ENCODE measurements at regions not wholly inside any gene's neighbourhood (a gene's known extent, or its start where the extent isn't known, plus 50 kb on each side); places are given as distances from the start of the nearest gene placed in this dataset.

DNA sequence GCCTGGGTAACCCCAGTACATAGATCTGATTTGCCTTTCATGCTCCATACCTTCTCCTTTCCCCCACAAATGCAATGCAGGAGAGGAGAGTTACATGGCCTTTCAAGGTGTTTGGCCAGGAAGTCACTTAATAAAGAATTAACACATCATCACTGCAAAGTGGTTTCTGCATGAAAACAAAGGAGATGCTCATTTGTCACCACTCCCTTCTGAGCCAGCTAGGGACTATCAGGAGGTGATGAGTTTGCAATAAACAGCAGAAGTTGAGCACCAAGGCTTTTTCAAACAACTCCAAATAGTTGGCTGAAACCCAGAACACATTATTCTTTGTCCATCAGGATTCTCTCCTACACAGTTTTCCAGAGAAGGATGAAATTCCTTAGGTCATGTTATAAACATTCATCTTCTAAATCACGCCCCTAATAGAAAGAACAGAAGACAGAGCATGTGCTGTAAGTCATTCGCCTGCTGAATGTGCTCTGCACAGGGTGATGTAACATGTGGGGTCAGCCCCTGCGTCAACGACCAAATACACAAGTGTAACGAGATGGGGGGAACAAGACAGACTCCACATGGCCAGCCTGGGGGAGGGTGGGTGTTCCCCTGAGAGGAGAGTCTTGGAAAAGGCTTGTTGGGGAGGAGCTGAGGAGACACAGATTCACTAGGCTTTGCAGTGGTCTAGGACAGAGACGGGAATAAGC lies 87.3 kb upstream of the RMDN2 start:
- ChIA-PET POLR2A (no interaction called here), CTCF (interaction anchor here (0.9 to 12.5 kb wide), 4 partner anchors 9 to 423 kb away, joined by 3 to 197 read pairs (median 46); no protein-coding TSS in a partner anchor)
- no peak for DNase-seq (ENCODE audit: extremely low spot score)
- TF ChIP-seq, protein P1, sequence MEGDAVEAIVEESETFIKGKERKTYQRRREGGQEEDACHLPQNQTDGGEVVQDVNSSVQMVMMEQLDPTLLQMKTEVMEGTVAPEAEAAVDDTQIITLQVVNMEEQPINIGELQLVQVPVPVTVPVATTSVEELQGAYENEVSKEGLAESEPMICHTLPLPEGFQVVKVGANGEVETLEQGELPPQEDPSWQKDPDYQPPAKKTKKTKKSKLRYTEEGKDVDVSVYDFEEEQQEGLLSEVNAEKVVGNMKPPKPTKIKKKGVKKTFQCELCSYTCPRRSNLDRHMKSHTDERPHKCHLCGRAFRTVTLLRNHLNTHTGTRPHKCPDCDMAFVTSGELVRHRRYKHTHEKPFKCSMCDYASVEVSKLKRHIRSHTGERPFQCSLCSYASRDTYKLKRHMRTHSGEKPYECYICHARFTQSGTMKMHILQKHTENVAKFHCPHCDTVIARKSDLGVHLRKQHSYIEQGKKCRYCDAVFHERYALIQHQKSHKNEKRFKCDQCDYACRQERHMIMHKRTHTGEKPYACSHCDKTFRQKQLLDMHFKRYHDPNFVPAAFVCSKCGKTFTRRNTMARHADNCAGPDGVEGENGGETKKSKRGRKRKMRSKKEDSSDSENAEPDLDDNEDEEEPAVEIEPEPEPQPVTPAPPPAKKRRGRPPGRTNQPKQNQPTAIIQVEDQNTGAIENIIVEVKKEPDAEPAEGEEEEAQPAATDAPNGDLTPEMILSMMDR (IDR thresholded peaks at IDR 0.05; ENCODE audit: control extremely low read depth, extremely low read depth, low read depth, missing control alignments): no peak

DNA sequence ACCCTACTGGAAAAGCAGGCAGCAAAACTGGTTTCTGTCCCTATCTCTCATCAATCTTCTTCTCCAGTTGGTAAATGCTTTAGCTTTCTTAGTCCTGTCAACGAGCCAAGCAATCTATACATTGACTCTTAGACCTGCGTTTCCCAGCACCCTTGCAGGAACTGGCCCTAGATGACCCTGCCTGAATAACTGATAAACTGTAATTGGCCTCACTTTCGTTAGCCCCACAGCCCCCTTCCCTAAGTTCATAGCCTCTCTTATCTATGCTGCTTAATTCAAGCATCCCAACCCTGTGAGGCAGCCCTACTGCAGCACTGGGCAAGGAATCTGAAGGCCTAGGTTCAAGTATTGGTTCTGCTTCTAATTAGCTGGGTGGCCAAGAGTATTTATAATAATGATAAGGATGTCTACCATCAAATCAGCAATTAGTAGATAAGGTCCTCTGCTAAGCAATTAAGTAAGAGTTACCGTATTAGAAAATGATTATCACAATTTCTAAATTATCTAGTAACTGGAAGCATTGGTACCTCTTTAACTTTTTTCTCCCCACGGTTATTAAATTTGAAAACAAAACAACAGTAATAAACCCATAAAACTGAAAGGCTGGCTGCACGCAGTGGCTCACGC lies 86.4 kb upstream of the RMDN2 start:
- ChIA-PET POLR2A (no interaction called here), CTCF (interaction anchor here (0.9 to 8.4 kb wide), 3 partner anchors 10 to 424 kb away, joined by 3 to 86 read pairs (median 6); no protein-coding TSS in a partner anchor)
- no peak for DNase-seq (ENCODE audit: extremely low spot score)
- TF ChIP-seq, protein P1 (IDR thresholded peaks at IDR 0.05; ENCODE audit: control extremely low read depth, extremely low read depth, low read depth, missing control alignments): no peak

DNA sequence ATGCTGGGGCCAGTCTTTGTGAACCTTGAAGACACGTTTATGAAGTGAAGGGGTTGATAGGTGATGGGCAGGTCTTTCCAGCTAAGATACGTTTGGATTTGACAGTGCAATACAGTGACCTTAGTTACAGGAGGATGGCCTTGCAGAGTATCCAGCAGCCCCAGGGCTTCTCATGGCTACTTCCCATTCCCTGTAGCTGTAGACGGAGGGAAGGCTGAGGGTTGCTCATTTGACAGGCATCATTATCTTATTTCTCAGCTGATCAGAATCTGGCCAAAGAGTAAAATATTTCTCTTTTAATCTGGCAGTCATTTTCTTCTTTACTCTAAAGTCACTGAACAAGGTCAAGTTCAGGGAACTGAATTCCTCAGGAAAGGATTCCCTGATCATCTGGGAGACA lies 85.1 kb upstream of the RMDN2 start:
- DNase-seq (ENCODE audit: extremely low spot score): no peak
- TF ChIP-seq, protein P1 (IDR thresholded peaks at IDR 0.05; ENCODE audit: control extremely low read depth, extremely low read depth, low read depth, missing control alignments): no peak
- CTCF ChIA-PET: interaction anchor here (0.7 to 1.4 kb wide), 7 partner anchors 8 to 444 kb away, joined by 3 to 6 read pairs (median 4); no protein-coding TSS in a partner anchor
- POLR2A ChIA-PET: no interaction called here

DNA sequence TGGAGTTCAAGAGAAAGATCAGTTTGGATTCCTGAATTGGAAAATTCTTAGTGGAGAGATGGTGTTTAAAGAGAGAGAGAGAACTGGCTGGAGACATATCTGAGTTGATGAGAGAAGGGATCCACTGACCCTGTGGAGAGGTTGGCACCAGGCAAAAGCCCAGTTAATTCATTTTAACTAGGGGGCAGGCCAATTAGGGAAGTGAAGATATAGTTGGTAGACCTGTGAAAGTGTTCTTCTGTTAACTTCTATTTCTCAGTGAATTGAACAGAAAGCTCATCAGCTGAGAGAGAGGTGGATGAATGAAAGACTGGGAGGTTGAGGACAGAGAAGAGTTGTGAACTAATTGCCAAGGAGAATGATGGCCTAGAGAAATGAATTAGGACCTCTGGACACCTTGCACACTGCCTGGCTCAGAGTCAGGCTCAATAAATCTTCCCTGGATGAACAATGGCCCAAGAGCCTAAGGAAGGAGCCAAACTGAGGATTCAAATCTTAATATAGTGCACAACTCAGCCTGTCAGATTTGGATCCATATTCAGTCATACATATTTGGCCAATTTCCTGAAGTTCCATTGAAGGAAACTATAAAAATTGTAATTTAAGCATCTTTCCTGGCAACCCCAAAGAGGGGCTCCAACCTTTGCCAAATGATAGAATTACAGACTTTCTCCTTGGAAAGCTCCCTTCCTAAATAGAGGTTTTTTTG lies 82.2 kb upstream of the RMDN2 start:
- no peak for DNase-seq (ENCODE audit: extremely low spot score)
- CTCF ChIA-PET: interaction anchor here (1.2 to 2.9 kb wide), 3 partner anchors 9 to 428 kb away, joined by 3 to 13 read pairs (median 3); no protein-coding TSS in a partner anchor
- POLR2A ChIA-PET: no interaction called here
- TF ChIP-seq, protein P1 (IDR thresholded peaks at IDR 0.05; ENCODE audit: control extremely low read depth, extremely low read depth, low read depth, missing control alignments): no peak

DNA sequence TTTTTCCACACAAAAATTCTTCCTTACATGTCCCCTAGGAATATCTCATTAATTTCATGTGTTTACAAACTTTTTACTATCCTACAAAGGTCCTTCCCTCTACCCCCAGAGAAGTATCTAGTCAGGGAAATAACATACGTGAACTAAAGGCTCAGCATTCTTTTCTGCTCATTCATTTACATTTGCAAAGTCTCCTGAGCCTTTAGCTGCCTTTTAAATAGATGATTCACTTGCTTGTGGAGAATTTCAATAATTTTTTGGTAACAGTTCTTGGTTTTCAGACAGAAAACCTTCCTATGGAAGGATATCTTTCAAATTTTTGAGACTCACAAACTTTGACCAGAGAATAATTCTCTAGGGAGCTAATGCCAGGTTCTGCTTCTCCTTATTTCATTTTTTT lies 81.5 kb upstream of the RMDN2 start:
- TF ChIP-seq, protein P1 (IDR thresholded peaks at IDR 0.05; ENCODE audit: control extremely low read depth, extremely low read depth, low read depth, missing control alignments): no peak
- ChIA-PET CTCF (interaction anchor here (1.2 to 2.9 kb wide), 4 partner anchors 10 to 428 kb away, joined by 3 to 13 read pairs (median 3); no protein-coding TSS in a partner anchor), POLR2A (no interaction called here)
- no peak for DNase-seq (ENCODE audit: extremely low spot score)

DNA sequence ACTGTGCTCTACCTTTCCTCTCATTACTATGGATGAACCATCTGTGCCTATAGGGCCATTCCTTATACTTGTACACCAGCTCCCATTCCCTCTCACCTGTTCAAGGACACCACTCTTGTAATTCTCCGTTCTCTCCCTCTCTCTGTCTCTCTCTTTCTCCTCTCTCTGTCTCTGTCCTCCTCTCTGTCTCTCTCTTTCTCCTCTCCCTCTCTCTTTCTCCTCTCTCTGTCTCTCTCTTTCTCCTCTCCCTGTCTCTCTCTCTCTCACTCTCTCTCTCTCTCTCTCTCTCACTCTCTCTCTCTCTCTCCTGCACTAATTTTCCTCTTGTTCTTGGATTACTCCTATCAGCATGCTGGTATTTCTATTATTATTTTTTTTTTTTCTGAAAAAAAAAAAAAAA lies 78.9 kb upstream of the RMDN2 start:
- ChIA-PET CTCF (interaction anchor here (0.6 kb wide), 1 partner anchor 10 kb away, joined by 3 read pairs; no protein-coding TSS in a partner anchor), POLR2A (no interaction called here)
- TF ChIP-seq, protein P1 (IDR thresholded peaks at IDR 0.05; ENCODE audit: control extremely low read depth, extremely low read depth, low read depth, missing control alignments): no peak
- DNase-seq (ENCODE audit: extremely low spot score): no peak
